ENCODE measurements at regions not wholly inside any gene's neighbourhood (a gene's known extent, or its start where the extent isn't known, plus 50 kb on each side); places are given as distances from the start of the nearest gene placed in this dataset.

- TF ChIP-seq SNAI2 (CRISPR knock-in tag; IDR thresholded peaks at IDR 0.05) (no peak), ZNF565 (CRISPR knock-in tag; conservative IDR thresholded peaks at IDR 0.05; ENCODE audit: low read depth) (no peak), ESRRG (CRISPR knock-in tag; IDR thresholded peaks at IDR 0.05) (no peak), RARB (CRISPR knock-in tag; IDR thresholded peaks at IDR 0.05) (no peak), TOX (CRISPR knock-in tag; IDR thresholded peaks at IDR 0.05; ENCODE audit: borderline replicate concordance) (no peak), TCF4 (CRISPR knock-in tag; IDR thresholded peaks at IDR 0.05; ENCODE audit: borderline replicate concordance) (no peak), ZFP3 (CRISPR knock-in tag; IDR thresholded peaks at IDR 0.05) (no peak), POU6F1 (CRISPR knock-in tag; IDR thresholded peaks at IDR 0.05; ENCODE audit: borderline replicate concordance, low read depth) (no peak), TSHZ2 (CRISPR knock-in tag; IDR thresholded peaks at IDR 0.05) (no peak), ARNTL (CRISPR knock-in tag; IDR thresholded peaks at IDR 0.05; ENCODE audit: borderline replicate concordance, low read depth) (no peak), BACH2 (CRISPR knock-in tag; IDR thresholded peaks at IDR 0.05; ENCODE audit: borderline replicate concordance) (no peak), ZFP30 (CRISPR knock-in tag; IDR thresholded peaks at IDR 0.05) (no peak), PPARA (CRISPR knock-in tag; IDR thresholded peaks at IDR 0.05; ENCODE audit: borderline replicate concordance) (no peak), ISL1 (CRISPR knock-in tag; IDR thresholded peaks at IDR 0.05) (no peak), CSDC2 (CRISPR knock-in tag; IDR thresholded peaks at IDR 0.05) (no peak), OSR1 (CRISPR knock-in tag; IDR thresholded peaks at IDR 0.05) (no peak)
- TF ChIP-seq, protein P1, sequence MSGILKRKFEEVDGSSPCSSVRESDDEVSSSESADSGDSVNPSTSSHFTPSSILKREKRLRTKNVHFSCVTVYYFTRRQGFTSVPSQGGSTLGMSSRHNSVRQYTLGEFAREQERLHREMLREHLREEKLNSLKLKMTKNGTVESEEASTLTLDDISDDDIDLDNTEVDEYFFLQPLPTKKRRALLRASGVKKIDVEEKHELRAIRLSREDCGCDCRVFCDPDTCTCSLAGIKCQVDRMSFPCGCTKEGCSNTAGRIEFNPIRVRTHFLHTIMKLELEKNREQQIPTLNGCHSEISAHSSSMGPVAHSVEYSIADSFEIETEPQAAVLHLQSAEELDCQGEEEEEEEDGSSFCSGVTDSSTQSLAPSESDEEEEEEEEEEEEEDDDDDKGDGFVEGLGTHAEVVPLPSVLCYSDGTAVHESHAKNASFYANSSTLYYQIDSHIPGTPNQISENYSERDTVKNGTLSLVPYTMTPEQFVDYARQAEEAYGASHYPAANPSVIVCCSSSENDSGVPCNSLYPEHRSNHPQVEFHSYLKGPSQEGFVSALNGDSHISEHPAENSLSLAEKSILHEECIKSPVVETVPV (CRISPR knock-in tag; IDR thresholded peaks at IDR 0.05), result no peak
- ATAC-seq, result no peak
Observed at GRCh38 chr16:80080287-80080851, 460.4 kb upstream of the DYNLRB2 start.

- ATAC-seq, result no peak
- TF ChIP-seq TOX (CRISPR knock-in tag; IDR thresholded peaks at IDR 0.05; ENCODE audit: borderline replicate concordance) (no peak), SNAI2 (CRISPR knock-in tag; IDR thresholded peaks at IDR 0.05) (no peak), BACH2 (CRISPR knock-in tag; IDR thresholded peaks at IDR 0.05; ENCODE audit: borderline replicate concordance) (no peak), ESRRG (CRISPR knock-in tag; IDR thresholded peaks at IDR 0.05) (no peak), CREB5 (CRISPR knock-in tag; IDR thresholded peaks at IDR 0.05; ENCODE audit: low read depth) (no peak), PPARA (CRISPR knock-in tag; IDR thresholded peaks at IDR 0.05; ENCODE audit: borderline replicate concordance) (no peak), PATZ1 (CRISPR knock-in tag; IDR thresholded peaks at IDR 0.05; ENCODE audit: borderline replicate concordance) (no peak), ARNTL (CRISPR knock-in tag; IDR thresholded peaks at IDR 0.05; ENCODE audit: borderline replicate concordance, low read depth) (no peak), POU6F1 (CRISPR knock-in tag; IDR thresholded peaks at IDR 0.05; ENCODE audit: borderline replicate concordance, low read depth) (no peak)
Observed at GRCh38 chr16:80079072-80079471, 461.7 kb upstream of the DYNLRB2 start.
